ENCODE measurements at regions not wholly inside any gene's neighbourhood (a gene's known extent, or its start where the extent isn't known, plus 50 kb on each side); places are given as distances from the start of the nearest gene placed in this dataset.

DNA sequence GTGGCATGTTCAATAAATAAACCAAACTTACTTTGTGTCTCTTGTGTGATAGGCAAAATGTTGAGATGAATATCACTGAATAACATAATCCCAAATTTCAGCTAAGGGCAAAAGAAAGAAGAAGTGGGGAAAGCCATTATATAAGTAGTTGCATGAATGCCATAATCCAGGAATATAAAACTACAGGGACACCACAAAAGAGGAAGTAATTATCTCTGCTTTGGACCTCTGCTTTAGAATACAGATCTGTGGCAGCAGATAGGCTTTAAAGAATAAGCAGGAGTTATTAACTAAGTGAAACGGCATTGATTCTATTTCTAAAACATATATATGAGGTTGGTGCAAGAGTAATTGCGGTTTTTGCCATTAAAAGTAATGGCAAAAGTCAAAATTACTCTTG lies 288.5 kb upstream of the SNX7 start:
- no peak for DNase-seq
- intact Hi-C loops (cut with DNase I): no loop called here

DNA sequence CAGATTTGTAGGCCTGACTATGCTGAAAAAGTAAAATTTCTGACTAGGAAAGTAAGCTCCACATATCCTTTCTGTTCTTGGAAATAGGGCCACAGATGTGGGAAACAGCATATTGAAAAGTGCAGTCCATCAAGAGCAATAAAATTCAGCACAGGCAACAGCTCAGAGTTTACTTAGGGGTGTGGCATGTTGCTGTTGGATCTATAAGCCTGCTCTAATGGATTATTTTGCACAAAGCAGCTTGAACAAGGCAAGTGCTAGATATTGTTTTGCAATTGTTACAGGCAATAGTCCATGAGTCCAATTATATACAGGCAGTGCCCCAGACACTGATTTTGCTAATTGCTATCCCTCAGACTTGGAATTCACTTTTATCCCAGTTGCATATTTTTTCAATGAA lies 289.8 kb upstream of the SNX7 start:
- intact Hi-C loops (cut with DNase I): no loop called here
- H3K4me1 ChIP-seq (ENCODE audit: insufficient read depth): no peaks in the 10 kb centered on the region

More for the DNA sequence above, 288.5 kb upstream of the SNX7 start:
- TF ChIP-seq, protein P1, sequence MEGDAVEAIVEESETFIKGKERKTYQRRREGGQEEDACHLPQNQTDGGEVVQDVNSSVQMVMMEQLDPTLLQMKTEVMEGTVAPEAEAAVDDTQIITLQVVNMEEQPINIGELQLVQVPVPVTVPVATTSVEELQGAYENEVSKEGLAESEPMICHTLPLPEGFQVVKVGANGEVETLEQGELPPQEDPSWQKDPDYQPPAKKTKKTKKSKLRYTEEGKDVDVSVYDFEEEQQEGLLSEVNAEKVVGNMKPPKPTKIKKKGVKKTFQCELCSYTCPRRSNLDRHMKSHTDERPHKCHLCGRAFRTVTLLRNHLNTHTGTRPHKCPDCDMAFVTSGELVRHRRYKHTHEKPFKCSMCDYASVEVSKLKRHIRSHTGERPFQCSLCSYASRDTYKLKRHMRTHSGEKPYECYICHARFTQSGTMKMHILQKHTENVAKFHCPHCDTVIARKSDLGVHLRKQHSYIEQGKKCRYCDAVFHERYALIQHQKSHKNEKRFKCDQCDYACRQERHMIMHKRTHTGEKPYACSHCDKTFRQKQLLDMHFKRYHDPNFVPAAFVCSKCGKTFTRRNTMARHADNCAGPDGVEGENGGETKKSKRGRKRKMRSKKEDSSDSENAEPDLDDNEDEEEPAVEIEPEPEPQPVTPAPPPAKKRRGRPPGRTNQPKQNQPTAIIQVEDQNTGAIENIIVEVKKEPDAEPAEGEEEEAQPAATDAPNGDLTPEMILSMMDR (IDR thresholded peaks at IDR 0.05): no peak
- no peak for TF ChIP-seq POLR2A (IDR thresholded peaks at IDR 0.05)
- no peak for TF ChIP-seq EP300 (IDR thresholded peaks at IDR 0.05)
- Histone ChIP-seq H3K36me3 (no peaks in the 10 kb centered on the region), H3K27ac (no peak overlapping the region), H3K4me3 (no peak overlapping the region), H3K27me3 (no peaks in the 10 kb centered on the region), H3K4me1 (ENCODE audit: insufficient read depth) (no peaks in the 10 kb centered on the region), H3K9me3 (no peaks in the 10 kb centered on the region)
- WGBS, 3 donors: 92 to 93% (median 92%) methylated on average over 2 of the region's 2 CpGs

DNA sequence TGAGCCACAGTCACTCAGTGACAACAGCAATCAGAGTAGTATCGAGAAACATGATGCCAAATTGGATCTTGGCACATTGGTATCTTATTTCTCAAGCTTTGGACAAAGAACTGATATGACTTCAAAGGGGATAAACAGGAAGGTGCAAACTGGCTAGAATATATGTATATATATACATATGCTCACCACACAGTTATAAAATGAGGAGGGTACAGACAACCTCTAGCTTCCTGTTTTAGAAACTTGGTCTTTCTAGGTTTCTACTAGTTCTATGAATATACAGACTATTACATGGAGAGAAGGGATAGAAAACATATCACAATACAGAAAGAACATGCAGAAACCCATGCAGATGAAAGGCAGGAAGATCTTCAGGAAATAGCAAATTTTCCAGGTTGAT lies 292.1 kb upstream of the SNX7 start:
- H3K27me3 ChIP-seq: no peaks in the 10 kb centered on the region
- H3K36me3 ChIP-seq: no peaks in the 10 kb centered on the region
- WGBS, 3 donors: 63 to 68% (median 68%) methylated on average over 1 of the region's 1 CpG
- DNase-seq: no peak
- H3K9me3 ChIP-seq: no peaks in the 10 kb centered on the region
- intact Hi-C loops (cut with DNase I): no loop called here
- no peak overlapping the region for H3K4me3 ChIP-seq
- H3K4me1 ChIP-seq (ENCODE audit: insufficient read depth): no peaks in the 10 kb centered on the region
- TF ChIP-seq EP300 (IDR thresholded peaks at IDR 0.05): no peak
- TF ChIP-seq, protein P1 (IDR thresholded peaks at IDR 0.05): no peak
- TF ChIP-seq POLR2A (IDR thresholded peaks at IDR 0.05): no peak
- H3K27ac ChIP-seq: no peak overlapping the region

More for the DNA sequence above, 289.8 kb upstream of the SNX7 start:
- TF ChIP-seq, protein P1 (IDR thresholded peaks at IDR 0.05): no peak
- TF ChIP-seq EP300 (IDR thresholded peaks at IDR 0.05): no peak
- no peak for TF ChIP-seq POLR2A (IDR thresholded peaks at IDR 0.05)
- H3K27me3 ChIP-seq: no peaks in the 10 kb centered on the region
- DNase-seq: no peak
- no peaks in the 10 kb centered on the region for H3K36me3 ChIP-seq
- H3K4me3 ChIP-seq: no peak overlapping the region
- H3K9me3 ChIP-seq: no peaks in the 10 kb centered on the region
- no peak overlapping the region for H3K27ac ChIP-seq

GRCh38 chr1:98368995-98369394 lies 292.5 kb upstream of the SNX7 start:
- Histone ChIP-seq H3K27me3 (no peaks in the 10 kb centered on the region), H3K9me3 (no peaks in the 10 kb centered on the region), H3K36me3 (no peaks in the 10 kb centered on the region), H3K27ac (no peak overlapping the region), H3K4me1 (ENCODE audit: insufficient read depth) (no peaks in the 10 kb centered on the region), H3K4me3 (no peak overlapping the region)
- TF ChIP-seq, protein P1 (IDR thresholded peaks at IDR 0.05): no peak
- intact Hi-C loops (cut with DNase I): no loop called here
- DNase-seq: no peak
- WGBS, 3 donors: 49 to 55% (median 49%) methylated on average over 3 of the region's 3 CpGs

DNA sequence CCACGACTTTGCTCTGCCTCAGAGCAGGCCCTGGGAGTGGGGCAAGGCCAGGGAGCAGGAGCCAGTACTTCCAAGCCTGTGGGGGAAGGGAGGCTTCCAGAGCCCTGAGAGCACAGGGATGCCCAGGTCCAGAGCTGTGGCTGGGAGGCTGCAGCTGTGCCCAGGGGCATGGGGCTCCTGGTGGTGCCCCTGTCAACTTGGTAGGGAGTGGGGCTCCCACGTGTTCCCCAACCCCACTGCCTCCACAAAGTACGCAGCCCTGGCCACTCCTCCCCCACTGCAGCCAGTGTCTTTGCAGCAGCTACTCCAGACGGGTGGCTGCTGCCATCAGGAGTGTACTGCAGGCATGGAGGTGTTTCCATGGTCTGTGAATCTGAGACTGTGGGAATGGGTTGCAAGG lies 294.1 kb upstream of the SNX7 start:
- no peaks in the 10 kb centered on the region for H3K9me3 ChIP-seq
- 57 to 67% (median 63%) methylated on average over 3 to 4 of the region's 4 CpGs for WGBS, 3 donors
- intact Hi-C loops (cut with DNase I): no loop called here
- TF ChIP-seq EP300 (IDR thresholded peaks at IDR 0.05) (no peak), POLR2A (IDR thresholded peaks at IDR 0.05) (no peak)
- TF ChIP-seq, protein P1 (IDR thresholded peaks at IDR 0.05): no peak
- DNase-seq: no peak
- H3K36me3 ChIP-seq: no peaks in the 10 kb centered on the region
- no peaks in the 10 kb centered on the region for H3K4me1 ChIP-seq (ENCODE audit: insufficient read depth)
- H3K27ac ChIP-seq: no peak overlapping the region
- H3K4me3 ChIP-seq: no peak overlapping the region
- no peaks in the 10 kb centered on the region for H3K27me3 ChIP-seq

Data from ovary (tissue), 7 donors.